HG03439 (cell line): ENCODE measurements at regions not wholly inside any gene's neighbourhood (a gene's known extent, or its start where the extent isn't known, plus 50 kb on each side); places are given as distances from the start of the nearest gene placed in this dataset.
"Not testable (repeated sequence)": the region's sequence is repeated elsewhere in the genome, so short reads cannot be mapped to it uniquely, and the experiment has no call there.

Experiments used
- ATAC-seq: cut with Tn5 transposase; IDR thresholded peaks from one replicate; pipeline ENCODE4 v1.9.1; 2021; ENCODE audit warnings: mild to moderate bottlenecking, moderate library complexity; ENCODE audit not compliant: unreplicated experiment

DNA sequence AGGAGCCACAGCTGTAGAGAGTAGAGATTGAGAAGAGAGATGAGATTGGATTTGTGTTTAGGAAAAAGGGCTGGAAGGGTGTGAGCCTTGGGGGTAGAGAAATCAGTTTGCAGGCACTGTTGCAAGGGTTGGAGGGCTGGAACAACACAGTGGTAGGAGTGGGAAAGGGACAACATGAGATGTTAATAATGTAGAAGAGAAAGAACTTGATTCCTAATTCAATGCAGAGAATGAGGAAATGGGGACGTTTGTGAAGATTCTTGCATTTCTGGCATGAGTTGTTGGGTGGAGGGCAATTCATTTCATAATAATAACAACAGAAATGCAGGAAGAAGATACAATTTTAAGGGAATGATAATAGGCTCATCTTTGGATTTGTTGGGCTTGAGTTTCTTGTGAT, 141.4 kb upstream of the TBX18 start:
- ATAC-seq, result no peak

DNA sequence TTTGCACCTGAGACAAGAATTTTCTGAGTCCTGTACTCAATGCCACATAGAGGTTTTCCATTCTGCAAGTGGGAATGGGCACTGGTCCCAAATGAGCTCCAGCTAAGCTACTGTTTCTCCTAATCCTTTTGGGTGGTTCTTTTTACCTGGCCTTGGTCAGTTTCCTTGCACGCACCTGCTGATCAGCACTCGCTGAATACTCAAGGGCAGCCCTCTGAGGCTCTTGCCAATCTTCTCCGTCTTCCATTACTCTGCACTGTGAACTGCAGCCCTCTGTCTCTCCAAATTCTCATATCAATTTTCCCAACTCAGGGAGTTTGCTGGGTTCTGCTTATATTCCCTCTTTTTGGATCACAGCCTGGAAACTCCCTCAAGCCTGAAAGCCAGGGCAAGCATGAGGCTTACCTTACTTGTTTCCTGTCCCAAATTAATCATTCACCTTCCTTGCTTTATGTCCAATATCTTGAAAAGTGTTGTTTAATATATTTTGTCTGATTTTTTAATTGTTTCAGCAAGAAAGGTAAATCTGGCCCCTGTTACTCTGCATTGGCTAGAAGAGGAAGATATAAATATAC, 138.0 kb upstream of the TBX18 start:
- no peak for ATAC-seq

DNA sequence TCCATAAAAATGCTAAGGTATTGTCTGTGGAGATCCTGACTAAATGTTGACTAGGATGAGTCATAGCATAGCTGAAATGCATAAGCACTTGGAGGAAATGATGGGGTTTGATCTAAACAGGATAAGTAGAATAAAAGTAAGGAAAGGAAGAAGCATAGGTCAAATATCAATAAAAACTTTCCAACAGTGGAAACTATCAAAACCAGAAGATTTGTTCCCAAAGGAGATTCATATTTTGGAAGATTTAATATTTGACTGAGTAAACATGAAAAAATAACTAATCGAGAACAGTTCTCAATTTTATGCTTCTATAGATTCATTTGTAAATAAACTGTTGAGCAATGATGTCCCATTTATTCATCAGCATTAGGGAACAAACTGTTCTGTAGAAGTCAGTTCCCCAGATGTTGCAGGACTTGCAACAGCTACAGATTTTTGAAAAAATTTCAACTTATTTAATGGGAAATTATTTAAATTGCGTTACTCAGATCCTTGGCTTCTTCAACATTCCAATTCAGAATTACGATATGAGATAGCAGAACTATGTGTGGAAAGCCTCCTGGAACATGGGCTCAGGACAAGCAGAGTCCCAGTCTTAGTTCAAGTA, 133.7 kb upstream of the TBX18 start:
- no peak for ATAC-seq

DNA sequence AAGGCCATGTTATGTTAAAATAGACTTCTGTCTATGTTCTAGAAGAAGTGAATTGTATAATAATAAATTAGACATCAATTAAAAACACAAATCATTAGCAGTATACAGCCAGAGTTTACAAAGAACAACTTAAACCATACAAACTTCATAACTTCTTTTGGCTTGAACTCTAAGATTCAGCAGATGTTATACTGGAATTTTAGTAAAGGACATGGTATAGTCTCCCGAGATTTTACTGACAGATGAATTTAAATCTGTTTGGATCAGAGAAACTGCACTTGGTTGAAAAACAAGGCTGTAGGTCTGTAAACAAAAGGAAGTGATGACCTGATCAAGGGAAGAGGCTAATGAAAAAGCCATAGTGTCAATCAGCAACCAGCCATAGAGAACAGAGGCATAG, 132.6 kb upstream of the TBX18 start:
- ATAC-seq, result no peak

DNA sequence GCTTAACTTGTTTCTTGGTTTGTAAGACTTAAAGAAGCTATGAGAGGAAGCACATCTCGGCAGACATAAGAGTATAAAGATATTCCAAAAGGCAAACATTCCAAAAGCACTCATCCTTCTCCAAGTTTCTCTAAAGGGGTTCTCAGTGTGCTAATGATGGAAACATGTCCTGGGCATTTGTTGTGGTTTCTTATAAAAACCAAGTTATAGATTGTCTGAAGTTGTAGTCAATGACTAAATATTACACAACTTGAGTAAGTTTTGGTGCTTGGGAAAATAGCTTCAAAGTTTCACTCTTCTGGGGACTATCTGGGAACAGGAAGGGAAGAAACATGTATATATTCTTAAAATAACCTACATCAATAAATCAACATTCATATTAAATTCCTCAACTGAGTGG, 128.3 kb upstream of the TBX18 start:
- no peak for ATAC-seq

DNA sequence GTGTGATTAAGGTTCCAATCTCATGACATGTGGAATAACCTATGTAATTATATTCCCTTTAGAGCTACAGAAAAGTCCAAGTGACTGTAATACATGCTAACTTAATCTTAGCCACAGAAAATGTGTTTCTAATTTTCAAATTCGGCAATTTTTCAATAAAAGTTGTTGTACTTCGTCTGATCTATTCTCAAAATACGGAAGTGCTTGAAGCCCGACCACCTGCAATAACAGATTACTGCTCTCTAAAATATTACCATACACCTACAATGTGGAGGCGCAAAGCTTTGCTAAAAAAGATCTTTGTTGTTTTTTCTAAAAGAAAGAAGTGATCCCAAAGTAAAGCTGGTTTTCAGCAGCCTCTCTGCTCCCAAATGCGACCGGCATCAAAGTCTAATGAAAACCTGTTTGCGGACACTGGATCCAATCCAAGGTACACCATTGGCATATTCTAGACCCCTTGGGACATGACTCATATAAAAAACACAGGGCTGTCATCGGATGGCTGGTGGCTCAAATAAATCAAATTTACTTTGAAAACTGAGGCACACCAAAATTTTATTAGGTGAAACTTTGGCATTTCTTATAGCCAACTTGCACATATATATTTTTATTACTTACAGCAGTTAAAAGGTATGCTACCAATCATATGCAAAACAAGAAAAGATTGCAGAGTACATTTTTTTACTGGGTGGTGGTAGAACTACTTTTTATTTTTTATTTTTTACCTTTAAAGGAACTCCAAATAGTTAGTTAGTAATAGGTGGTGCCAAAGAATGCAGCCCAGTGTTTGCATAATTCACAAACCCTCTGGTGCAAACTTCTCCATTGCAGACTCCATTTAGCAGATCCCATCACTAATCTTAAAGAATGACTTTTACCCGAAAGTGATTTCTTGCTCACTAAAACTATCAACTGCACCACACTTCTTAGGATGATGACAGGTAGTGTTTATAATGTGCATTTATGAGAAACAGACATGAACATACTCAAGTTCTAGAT, 118.7 kb upstream of the TBX18 start:
- ATAC-seq, result no peak

DNA sequence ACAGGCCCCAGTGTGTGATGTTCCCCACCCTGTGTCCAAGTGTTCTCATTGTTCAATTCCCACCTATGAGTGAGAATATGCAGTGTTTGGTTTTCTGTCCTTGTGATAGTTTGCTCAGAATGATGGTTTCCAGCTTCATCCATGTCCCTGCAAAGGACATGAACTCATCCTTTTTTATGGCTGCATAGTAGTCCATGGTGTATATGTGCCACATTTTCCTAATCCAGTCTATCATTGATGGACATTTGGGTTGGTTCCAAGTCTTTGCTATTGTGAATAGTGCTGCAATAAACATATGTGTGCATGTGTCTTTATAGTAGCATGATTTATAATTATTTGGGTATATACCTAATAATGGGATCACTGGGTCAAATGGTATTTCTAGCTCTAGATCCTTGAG, 115.0 kb upstream of the TBX18 start:
- ATAC-seq, result not testable (repeated sequence)

DNA sequence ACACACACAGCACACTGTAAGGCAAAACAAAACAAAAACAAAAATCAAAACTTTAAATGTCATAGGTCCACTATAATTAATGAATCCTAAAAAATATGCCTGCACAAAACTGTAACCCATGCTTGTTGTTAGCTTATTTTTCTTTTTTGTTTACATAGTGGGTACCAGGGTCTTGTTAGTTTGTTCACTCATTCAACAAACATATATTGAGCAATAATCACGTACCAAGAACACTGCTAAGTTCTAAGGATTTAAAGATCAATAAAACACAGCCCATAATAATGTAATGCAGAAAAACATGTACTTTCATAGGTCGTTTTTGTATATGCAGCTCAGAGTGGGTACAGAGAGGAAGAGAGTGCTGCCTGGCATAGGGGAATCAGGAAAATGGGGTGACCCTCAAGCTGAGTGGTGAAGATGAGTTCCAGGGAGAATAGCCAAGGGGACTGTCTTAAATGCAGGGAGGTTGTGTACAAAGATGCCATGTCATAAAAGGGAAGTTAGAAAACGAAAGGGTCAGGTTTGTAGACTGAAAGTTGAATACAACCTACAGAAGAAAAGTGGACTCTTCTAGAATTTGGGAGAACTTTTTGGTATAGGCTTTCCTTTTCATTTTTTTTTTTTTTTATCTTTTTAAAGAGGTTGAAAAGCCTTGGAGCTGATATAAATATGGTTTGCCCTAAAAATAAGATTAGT, 113.3 kb upstream of the TBX18 start:
- no peak for ATAC-seq

DNA sequence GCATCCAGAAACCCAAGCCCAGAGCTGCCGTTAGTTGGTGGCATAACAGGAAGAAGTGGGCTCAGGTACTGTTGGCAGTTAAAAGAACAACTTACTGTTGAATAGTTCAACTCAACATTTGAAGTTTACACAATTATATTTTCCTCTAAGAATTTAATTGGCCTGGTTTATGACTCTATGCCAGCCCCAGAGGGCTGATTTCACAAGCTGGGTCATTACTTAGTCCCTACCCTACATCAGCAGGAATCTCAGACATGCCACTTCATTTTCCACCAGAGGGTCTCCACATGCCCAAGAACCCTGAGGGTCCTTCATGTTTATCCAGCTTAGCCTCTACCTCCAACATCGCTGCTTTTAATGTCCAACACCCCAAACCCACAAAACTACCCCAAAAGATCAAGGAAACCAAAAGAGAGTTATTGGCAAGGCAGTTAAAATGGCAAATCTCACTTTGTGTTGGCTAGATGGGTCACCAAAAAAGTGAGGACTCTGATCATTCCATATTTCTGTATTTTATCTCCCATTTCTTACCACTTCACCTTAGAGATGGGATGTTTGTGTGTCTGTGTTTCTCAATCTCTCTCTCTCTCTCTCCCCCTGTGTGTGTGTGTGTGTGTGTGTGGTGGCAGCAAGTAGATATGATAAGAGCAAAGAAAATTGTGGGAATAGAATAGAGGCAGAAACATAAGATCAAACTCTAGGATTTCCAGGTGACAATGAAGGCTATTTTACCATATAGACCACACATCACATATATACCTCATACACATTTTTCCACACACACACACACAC, 112.5 kb upstream of the TBX18 start:
- ATAC-seq, result no peak

DNA sequence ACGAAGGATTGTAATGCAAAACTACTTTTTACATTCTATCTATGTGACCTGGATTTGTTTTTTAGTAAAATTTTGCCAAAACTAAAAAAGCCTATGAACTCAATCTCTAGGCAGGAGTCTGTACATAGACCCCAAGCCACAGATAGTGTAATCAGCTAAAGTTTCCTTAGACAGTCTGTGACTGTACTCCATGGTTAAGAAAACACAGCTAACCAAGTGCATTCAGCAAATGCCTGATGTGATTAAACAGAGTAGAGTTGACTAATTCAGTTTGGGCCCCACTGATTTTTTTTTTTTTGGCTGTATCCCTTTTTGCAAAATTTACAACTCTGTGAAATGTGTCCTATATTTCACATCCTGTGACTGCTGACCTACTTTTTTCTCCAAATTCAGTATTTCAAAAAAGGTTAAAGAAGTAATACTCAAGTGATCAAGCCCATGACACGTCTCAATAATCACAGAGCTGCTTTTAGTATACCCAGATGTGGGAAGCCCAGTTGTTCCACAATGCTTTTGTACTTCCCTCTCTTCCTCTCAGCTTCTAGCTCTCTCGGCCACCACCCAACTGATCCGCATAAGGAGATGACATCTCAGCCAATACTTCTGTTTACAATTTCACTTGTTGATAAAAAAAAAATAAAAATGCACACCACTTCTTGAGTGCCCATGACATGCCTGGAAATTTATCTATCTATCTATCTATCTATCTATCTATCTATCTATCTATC, 108.8 kb upstream of the TBX18 start:
- no peak for ATAC-seq

DNA sequence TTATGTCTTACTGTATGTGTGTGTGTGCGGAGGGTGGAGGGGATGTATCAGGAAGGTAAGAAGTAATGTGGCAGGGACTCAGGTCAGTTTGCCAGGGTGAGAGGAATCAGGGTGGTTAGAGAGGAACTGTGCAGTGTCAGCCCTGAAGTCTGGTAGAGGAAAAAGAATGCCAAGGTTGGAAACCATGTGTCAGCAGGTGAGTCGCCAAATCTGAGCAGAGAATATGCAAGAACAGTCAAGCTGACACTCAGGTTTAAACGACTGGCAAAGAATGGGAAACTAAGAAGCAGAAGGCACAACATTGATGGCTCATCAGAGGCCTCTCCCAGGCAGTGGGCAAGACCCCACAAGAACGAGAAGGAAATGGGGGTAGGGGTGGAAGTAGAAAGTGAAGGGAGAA, 107.5 kb upstream of the TBX18 start:
- ATAC-seq, result no peak

DNA sequence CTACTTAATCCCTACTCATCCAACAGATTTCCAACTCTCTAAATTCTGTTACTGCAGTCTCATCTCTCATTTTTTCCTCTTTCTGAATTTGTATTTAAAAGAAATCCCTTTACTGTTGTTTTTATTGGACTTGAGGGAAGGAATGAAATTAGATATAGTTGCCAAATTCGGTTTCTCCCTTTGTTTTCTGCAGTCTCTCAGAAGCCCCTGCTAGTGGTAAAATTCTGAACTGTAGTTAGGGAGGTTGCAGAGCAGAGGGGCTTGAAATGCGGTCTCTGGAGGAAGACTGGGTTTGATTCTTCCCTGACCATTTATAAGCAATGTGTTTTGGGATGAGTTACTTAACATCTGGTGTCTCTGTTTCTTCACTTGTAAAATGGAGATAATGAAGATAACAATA, 106.3 kb upstream of the TBX18 start:
- no peak for ATAC-seq

DNA sequence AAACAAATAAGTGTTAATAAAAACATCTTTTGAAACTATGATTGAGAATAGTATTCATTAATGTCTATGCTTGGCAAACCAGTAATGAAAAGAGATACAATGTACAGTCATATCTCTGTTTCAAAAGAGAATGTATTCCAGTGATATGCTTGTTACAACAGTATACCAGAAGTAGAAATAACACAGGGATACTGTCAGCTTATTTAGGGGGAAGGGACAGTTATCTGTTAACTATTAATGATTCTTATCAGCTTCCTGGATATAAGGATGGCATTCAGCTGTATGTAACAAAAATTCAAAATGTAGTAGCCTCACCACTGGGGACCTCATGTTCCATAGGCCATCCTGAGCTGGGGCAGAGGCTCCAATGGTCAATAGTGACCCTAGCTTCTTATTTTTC, 103.8 kb upstream of the TBX18 start:
- no peak for ATAC-seq

DNA sequence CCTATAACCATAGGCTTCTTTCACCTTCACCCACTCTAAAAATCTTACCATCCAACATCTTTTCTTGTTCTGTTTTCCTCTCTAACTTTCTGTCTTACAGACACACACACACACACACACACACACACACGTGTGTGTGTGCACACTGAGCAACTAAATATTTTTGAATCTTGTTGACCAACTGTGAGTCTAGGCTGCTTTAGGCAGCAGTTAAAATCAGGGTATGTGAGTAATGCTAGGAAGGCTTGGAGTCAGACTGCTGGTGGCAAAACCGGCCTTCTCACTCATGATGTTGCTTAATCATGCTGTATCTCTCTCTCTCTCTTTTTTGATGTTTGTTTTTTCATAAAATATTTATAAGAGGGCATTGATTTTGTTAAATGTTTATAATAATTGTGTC, 103.1 kb upstream of the TBX18 start:
- ATAC-seq, result no peak

DNA sequence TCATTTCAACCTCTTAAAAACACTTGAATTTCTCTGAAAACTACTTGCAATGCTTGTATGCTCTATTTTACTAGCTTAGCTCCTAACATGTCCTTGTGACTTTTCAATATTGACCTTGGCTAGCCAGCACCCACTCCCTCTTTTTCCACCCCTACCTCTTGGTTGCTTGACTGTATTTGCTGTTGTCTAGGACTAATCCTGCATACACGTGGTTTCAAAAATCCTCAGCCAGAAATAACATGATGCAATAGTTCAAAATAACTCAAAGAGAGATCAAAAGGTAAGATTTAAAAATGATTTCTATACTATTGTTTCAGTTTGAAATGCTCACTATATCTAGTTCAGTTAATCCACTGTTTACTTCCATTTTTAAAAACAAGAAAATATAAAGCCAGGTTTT, 102.3 kb upstream of the TBX18 start:
- no peak for ATAC-seq

DNA sequence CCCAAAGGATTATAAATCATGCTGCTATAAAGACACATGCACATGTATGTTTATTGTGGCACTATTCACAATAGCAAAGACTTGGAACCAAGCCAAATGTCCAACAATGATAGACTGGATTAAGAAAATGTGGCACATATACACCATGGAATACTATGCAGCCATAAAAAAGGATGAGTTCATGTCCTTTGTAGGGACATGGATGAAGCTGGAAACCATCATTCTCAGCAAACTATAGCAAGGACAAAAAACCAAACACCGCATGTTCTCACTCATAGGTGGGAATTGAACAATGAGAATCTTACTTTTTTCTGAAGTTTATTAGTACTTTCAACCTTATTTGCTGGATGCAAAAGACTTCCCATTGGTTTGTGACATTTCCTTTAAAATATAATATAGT, 101.0 kb upstream of the TBX18 start:
- ATAC-seq, result not testable (repeated sequence)

DNA sequence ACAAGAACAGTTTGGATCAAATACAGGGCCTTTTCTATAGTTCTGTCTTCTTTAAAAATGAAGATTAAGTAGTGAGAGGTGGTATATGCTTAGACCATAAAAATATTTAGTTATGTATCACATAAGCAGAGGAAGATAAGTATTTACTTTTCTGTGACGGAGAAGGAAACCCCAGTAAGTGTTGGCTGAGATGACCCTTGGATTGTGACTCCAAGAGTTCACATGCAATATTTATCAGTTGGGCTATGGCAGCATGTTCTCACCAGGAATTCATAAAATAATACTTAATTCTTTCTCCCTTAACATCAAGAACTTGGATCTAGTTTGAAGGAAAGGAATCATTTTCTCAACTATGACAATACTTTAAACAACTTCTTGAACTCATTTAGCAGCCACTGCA, 98.4 kb upstream of the TBX18 start:
- ATAC-seq, result no peak

DNA sequence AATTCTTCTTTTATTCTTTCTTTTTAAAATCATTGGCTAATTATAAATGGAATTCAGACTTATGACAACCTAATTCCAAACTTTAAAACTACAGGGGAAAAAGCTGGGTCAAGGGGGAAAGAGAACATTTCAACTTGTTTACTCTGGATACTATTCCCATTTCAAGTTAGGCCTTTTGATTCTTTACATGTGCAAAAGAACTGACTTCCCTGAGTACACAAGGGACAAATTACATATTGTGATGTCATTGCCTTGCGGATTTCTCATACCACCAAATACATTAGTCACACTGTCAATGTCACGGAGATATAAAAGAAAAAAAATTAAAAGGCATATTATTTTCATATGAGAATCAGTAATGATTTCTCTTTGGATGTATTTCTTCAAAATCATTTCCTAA, 96.5 kb upstream of the TBX18 start:
- no peak for ATAC-seq

DNA sequence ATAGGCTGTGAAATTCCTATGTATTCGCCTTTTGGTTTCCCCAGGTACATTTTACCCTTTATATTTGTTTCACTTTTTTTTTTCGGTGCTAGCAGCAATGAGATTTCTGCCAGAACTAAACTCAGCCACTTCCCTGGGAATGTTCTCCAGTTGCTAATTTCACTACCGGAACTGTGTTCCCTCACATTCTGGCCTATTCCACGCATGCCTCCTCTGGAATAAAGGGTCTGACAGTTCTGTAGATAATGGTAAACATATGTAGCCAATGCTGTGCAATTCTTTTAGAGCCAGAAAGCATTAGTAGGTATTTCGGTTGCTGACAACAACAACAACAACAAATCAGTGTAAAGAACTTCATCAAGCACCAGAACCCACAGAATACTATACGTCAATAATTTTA, 96.1 kb upstream of the TBX18 start:
- no peak for ATAC-seq

DNA sequence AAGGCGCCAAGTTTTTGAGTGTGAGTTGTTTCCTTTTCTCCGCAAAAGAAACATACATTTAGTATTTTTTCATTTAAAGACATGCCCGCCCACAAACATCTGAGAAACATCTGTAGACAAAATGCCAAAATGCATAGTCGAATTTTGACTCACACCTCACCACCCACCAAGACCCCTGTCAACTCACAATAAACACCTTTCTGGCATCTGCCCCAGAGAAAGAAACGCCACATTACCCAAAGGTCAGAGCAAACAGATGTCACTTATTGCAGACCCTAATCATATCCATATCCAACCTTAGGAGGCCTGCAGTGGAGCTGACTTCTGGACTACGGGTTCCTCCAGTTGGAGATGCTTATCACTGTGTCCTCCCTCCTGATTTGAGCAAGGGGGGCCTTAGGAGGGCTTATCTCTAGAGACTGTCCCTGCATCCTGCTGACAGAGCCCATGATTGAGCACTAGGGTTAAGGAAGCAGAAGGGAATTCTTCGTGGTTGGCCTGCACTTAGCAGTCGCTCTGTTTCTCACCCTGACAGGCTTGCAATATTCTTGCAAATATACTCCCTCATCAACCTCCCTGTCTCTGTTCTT, 90.5 kb upstream of the TBX18 start:
- ATAC-seq, result no peak
